ENCODE measurements at regions not wholly inside any gene's neighbourhood (a gene's known extent, or its start where the extent isn't known, plus 50 kb on each side); places are given as distances from the start of the nearest gene placed in this dataset.

- TF ChIP-seq CTCF (IDR thresholded peaks at IDR 0.05; ENCODE audit: low read length) (no peak), EZH2 (IDR thresholded peaks at IDR 0.05; ENCODE audit: borderline replicate concordance, low read length) (no peak)
Measured at GRCh38 chr1:31485166-31485565, 72.2 kb downstream of the SERINC2 start.
